ENCODE measurements at regions not wholly inside any gene's neighbourhood (a gene's known extent, or its start where the extent isn't known, plus 50 kb on each side); places are given as distances from the start of the nearest gene placed in this dataset.

- Histone ChIP-seq H3K9me3 (ENCODE audit: insufficient read depth, low read length) (no peaks in the 10 kb centered on the region), H3K36me3 (replicated peaks; ENCODE audit: low read depth, low read length) (no peaks in the 10 kb centered on the region), H3K27me3 (ENCODE audit: low read depth, low read length) (no peaks in the 10 kb centered on the region), H3K27ac (ENCODE audit: low read length) (no peak overlapping the region), H3K4me1 (ENCODE audit: low read length) (peaks cover 9% of the 10 kb centered on the region), H3K4me2 (ENCODE audit: low read length) (no peak overlapping the region), H3K4me3 (ENCODE audit: low read length) (no peak overlapping the region), H2AFZ (ENCODE audit: low read depth, low read length) (no peak overlapping the region), H3K79me2 (ENCODE audit: low read length) (no peaks in the 10 kb centered on the region), H3K9ac (ENCODE audit: low read length) (no peak overlapping the region), H4K20me1 (ENCODE audit: insufficient read depth, low read length) (no peaks in the 10 kb centered on the region)
- no peak for TF ChIP-seq CTCF (IDR thresholded peaks at IDR 0.05; ENCODE audit: low read depth, low read length)
- no peak for TF ChIP-seq EZH2phosphoT487 (IDR thresholded peaks at IDR 0.05; ENCODE audit: low read depth)
Measured at GRCh38 chr9:78970375-78970774, 601.4 kb upstream of the TLE4 start.

- Histone ChIP-seq H3K9ac (ENCODE audit: low read length) (no peak overlapping the region), H3K27me3 (ENCODE audit: low read depth, low read length) (no peaks in the 10 kb centered on the region), H3K4me2 (ENCODE audit: low read length) (no peak overlapping the region), H3K36me3 (replicated peaks; ENCODE audit: low read depth, low read length) (no peaks in the 10 kb centered on the region), H3K4me3 (ENCODE audit: low read length) (no peak overlapping the region), H3K4me1 (ENCODE audit: low read length) (peaks cover 9% of the 10 kb centered on the region), H3K79me2 (ENCODE audit: low read length) (no peaks in the 10 kb centered on the region), H2AFZ (ENCODE audit: low read depth, low read length) (no peak overlapping the region), H3K27ac (ENCODE audit: low read length) (no peak overlapping the region), H3K9me3 (ENCODE audit: insufficient read depth, low read length) (no peaks in the 10 kb centered on the region), H4K20me1 (ENCODE audit: insufficient read depth, low read length) (no peaks in the 10 kb centered on the region)
- TF ChIP-seq EZH2phosphoT487 (IDR thresholded peaks at IDR 0.05; ENCODE audit: low read depth) (no peak), CTCF (IDR thresholded peaks at IDR 0.05; ENCODE audit: low read depth, low read length) (no peak)
Measured at GRCh38 chr9:78971540-78971939, 600.2 kb upstream of the TLE4 start.

GRCh38 chr9:78972303-78972999, 599.3 kb upstream of the TLE4 start:
- Histone ChIP-seq H3K27me3 (ENCODE audit: low read depth, low read length) (no peaks in the 10 kb centered on the region), H4K20me1 (ENCODE audit: insufficient read depth, low read length) (no peaks in the 10 kb centered on the region), H3K4me2 (ENCODE audit: low read length) (no peak overlapping the region), H3K9ac (ENCODE audit: low read length) (no peak overlapping the region), H3K27ac (ENCODE audit: low read length) (no peak overlapping the region), H3K9me3 (ENCODE audit: insufficient read depth, low read length) (no peaks in the 10 kb centered on the region), H3K4me3 (ENCODE audit: low read length) (no peak overlapping the region), H2AFZ (ENCODE audit: low read depth, low read length) (no peak overlapping the region), H3K4me1 (ENCODE audit: low read length) (peaks cover 9% of the 10 kb centered on the region), H3K79me2 (ENCODE audit: low read length) (no peaks in the 10 kb centered on the region), H3K36me3 (replicated peaks; ENCODE audit: low read depth, low read length) (no peaks in the 10 kb centered on the region)
- TF ChIP-seq EZH2phosphoT487 (IDR thresholded peaks at IDR 0.05; ENCODE audit: low read depth) (no peak), CTCF (IDR thresholded peaks at IDR 0.05; ENCODE audit: low read depth, low read length) (no peak)

- no peaks in the 10 kb centered on the region for H3K27me3 ChIP-seq (ENCODE audit: low read depth, low read length)
- peak overlapping the region; percentile 8; the same call in 1 of the 2 replicates for H3K4me2 ChIP-seq (ENCODE audit: low read length)
- H3K9me3 ChIP-seq (ENCODE audit: insufficient read depth, low read length) = no peaks in the 10 kb centered on the region
- H4K20me1 ChIP-seq (ENCODE audit: insufficient read depth, low read length) = no peaks in the 10 kb centered on the region
- no peak overlapping the region for H3K27ac ChIP-seq (ENCODE audit: low read length)
- TF ChIP-seq EZH2phosphoT487 (IDR thresholded peaks at IDR 0.05; ENCODE audit: low read depth) = no peak
- no peak for TF ChIP-seq CTCF (IDR thresholded peaks at IDR 0.05; ENCODE audit: low read depth, low read length)
- H3K4me1 ChIP-seq (ENCODE audit: low read length) = peaks cover 9% of the 10 kb centered on the region
- H3K4me3 ChIP-seq (ENCODE audit: low read length) = no peak overlapping the region
- no peaks in the 10 kb centered on the region for H3K79me2 ChIP-seq (ENCODE audit: low read length)
- no peak overlapping the region for H2AFZ ChIP-seq (ENCODE audit: low read depth, low read length)
- no peaks in the 10 kb centered on the region for H3K36me3 ChIP-seq (replicated peaks; ENCODE audit: low read depth, low read length)
- H3K9ac ChIP-seq (ENCODE audit: low read length) = no peak overlapping the region
Measured at GRCh38 chr9:78973907-78974306, 597.9 kb upstream of the TLE4 start.
